LNCAP (cell line): ENCODE measurements at regions not wholly inside any gene's neighbourhood (a gene's known extent, or its start where the extent isn't known, plus 50 kb on each side); places are given as distances from the start of the nearest gene placed in this dataset.

Experiments used
- TF ChIP-seq, protein P1 (sequence below): fragments of 450-650 bp; IDR thresholded peaks from 2 replicates; pipeline ENCODE4 v1.5.1; 2017; ENCODE audit warnings: mild to moderate bottlenecking

DNA sequence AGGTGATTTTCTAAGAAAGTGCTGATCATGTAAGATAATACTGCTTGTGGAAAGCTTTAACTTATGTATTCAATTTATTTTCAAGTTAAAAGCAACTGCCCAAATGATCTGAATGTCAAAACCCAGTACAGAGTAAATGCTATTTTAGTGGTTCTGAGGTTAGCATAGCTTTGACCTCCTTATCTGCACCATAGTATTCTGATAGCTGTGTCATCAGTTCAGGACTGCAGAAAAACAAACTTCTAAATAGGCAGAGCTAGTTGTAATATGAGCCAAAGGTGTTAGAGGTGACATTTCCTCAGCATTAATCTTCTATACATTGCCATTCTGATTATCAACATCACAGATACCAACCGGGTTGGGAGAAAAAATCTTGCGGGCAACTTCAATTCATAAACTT, 758.7 kb downstream of the SLITRK5 start:
- TF ChIP-seq, protein P1, sequence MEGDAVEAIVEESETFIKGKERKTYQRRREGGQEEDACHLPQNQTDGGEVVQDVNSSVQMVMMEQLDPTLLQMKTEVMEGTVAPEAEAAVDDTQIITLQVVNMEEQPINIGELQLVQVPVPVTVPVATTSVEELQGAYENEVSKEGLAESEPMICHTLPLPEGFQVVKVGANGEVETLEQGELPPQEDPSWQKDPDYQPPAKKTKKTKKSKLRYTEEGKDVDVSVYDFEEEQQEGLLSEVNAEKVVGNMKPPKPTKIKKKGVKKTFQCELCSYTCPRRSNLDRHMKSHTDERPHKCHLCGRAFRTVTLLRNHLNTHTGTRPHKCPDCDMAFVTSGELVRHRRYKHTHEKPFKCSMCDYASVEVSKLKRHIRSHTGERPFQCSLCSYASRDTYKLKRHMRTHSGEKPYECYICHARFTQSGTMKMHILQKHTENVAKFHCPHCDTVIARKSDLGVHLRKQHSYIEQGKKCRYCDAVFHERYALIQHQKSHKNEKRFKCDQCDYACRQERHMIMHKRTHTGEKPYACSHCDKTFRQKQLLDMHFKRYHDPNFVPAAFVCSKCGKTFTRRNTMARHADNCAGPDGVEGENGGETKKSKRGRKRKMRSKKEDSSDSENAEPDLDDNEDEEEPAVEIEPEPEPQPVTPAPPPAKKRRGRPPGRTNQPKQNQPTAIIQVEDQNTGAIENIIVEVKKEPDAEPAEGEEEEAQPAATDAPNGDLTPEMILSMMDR, result no peak

DNA sequence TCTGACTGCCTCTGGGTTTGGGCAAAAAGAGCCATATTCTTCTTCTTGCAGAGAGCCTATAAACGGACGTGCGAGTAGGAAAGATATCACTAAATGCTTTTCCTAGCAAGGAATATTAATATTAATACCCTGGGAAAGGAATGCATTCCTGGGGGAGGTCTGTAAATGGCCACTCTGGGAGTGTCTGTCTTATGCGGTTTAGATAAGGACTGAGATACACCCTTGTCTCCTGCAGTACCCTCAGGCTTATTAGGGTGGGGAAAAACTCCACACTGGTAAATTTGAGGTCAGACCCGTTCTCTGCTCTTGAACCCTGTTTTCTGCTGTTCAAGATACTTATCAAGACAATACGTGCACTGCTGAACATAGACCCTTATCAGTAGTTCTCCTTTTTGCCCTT, 763.8 kb downstream of the SLITRK5 start:
- TF ChIP-seq, protein P1, result no peak

DNA sequence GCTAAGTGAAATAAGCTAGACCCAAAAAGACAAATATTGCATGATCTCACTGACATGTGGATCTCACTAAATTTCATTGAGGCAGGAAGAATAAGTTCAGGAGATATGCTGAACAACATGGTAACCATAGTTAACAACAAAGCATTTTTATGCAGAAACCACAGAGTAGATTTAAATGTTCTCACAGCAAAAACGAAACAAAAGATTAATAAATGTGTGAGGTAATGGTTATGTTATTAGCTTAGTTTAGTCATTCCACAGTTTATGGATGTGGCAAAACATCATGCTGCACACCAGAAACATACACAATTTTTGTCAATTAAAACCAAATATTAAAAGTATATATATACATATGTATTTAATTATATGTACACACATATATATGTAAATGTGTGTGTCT, 765.8 kb downstream of the SLITRK5 start:
- TF ChIP-seq, protein P1, result no peak

DNA sequence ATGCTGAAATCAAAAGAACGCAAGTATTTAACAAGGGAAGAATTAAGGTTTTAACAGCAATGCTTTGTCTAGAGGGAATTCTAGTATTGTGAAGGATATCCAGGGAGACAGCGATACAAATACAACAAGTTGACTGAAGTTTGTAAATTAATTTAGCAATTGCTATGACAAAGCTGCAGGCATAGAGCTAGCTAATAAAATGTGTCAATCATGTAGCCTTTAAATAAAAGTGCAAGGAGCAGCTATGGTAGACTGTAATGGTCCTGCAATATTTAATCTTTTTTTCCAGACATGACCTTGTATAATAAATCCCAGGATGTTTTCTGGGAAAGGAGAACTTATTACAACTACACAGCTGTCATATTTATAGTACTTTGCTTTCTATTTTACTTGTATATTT, 779.3 kb downstream of the SLITRK5 start:
- TF ChIP-seq, protein P1, result no peak

DNA sequence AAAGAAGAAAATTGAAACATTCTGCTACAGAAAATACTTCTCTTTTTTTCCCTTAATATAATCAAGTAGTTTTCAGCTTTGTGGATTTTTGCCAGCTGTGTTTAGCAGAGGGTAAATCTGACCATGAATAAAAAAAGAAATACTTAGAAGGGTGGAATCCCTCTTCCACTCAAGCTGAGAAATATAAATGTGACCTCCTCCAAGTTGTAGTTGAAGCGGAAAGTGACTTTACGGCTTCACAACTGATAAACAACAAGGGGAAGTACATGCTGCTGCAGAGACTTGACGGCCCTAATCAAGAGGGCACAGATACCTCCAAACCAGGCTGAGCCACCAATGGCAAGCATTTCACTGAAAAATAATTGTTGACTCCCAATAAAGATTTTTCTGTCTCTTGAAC, 785.0 kb downstream of the SLITRK5 start:
- TF ChIP-seq, protein P1, result no peak

DNA sequence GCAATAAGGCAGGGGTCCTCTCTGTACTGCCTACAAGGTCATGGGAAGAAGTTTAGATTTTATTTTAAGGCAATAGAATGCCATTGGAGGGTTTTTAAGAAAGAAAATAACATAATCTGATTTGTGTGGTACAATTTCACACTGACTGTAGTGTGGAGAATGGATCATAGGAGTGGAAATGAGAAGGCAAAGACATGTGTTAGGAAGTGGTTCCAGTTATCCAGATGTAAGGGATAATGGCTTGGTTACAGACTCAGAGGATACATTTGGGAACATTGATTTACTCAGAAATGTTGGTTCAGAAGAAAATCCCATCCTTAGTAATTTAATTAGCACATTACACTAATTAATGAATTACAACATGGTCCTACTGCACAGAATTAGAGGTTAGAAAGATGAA, 788.2 kb downstream of the SLITRK5 start:
- TF ChIP-seq, protein P1, result no peak

DNA sequence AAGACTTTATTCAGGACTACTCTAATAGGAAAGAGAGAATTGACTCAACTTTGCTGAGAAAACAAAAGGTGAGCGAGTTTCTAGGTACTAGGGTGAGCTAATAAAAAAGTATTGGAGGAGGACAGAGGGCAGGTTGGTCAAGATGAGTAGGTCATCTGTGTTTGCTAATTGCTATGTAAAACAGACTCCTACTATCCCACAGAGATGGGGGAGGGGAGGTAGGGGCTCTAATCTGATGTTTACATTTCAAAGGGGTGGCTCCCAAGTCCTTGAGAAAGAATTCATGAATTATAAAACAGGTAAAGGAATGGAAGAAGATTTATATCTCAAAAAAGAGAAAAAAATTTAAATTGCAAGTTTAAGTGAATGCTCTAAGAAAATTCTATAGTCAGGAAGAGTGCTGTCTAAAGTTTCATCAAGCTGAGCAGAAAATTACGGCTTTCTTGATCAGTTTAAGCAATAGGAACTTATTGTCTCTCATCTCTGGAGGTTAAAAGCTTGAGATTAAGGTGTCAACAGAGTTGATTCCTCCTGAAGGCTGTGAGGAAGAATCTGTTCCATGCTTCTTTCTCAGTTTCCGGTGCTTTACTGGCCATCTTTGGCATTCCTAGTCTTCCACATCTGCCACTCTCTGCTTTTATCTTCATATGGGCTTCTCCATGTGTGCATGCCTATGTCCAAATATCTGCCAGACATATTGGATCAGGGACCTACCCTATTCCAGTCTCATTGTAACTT, 790.3 kb downstream of the SLITRK5 start:
- TF ChIP-seq, protein P1, result no peak

DNA sequence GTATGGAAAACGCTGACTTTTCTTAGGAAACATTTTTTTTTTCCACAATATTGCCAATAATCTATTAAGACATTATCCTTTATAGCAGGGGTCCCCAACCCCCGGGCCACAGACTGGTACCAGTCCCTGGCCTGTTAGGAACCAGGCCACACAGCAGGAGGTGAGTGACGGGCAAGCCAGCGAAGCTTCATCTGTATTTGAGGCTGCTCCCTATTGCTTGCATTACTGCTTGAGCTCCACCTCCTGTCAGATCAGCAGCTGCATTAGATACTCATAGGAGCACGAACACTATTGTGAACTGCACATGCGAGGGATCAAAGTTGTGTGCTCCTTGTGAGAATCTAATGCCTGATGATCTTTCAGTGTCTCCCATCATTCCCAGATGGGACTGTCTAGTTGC, 793.7 kb downstream of the SLITRK5 start:
- TF ChIP-seq, protein P1, result no peak
